GM18502 (cell line): ENCODE measurements at regions not wholly inside any gene's neighbourhood (a gene's known extent, or its start where the extent isn't known, plus 50 kb on each side); places are given as distances from the start of the nearest gene placed in this dataset.

Experiments used
- ATAC-seq: cut with Tn5 transposase; IDR thresholded peaks from one replicate; pipeline ENCODE4 v1.9.1; 2021; ENCODE audit warnings: mild to moderate bottlenecking; ENCODE audit not compliant: unreplicated experiment, poor library complexity

- no peak for ATAC-seq
Measured at GRCh38 chr4:60078984-60079383, 1121.1 kb upstream of the ADGRL3 start.

- no peak for ATAC-seq
Measured at GRCh38 chr4:60081839-60082238, 1118.3 kb upstream of the ADGRL3 start.

DNA sequence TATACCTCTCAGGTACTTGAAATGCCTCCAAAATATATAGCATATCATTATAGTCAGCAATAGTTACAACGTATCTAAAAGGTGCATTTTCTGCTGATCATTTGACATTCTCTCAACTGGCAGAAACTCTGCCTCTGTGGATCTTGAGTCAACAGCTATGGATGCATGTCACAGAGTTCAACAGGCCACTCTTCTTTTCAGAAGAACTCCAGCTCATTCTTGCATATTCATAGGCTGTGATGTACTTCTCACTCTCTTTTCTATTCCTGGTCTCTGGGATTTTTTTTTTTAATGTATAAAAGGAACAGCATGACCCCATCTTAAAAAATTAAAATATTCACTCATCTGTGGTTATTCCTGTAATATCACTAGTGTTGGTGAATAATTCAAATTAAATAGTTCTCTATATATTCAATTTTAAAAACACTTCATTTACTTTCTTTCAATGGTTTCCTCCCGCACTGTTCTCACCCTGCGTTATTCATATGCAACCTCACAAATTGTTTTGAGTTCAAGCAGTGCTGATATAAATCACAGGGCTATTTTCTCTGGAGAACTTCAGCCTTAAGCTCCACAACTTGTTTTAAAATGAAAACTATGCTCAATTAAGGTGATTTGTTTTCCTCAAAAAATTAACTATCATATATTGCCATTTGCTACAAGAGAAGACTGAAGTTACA is 1111.2 kb upstream of the ADGRL3 start:
- ATAC-seq: no peak

- no peak for ATAC-seq
Measured at GRCh38 chr4:60089546-60090273, 1110.4 kb upstream of the ADGRL3 start.

GRCh38 chr4:60096676-60097075 is 1103.5 kb upstream of the ADGRL3 start:
- no peak for ATAC-seq

- no peak for ATAC-seq
Measured at GRCh38 chr4:60116592-60116991, 1083.5 kb upstream of the ADGRL3 start.

DNA sequence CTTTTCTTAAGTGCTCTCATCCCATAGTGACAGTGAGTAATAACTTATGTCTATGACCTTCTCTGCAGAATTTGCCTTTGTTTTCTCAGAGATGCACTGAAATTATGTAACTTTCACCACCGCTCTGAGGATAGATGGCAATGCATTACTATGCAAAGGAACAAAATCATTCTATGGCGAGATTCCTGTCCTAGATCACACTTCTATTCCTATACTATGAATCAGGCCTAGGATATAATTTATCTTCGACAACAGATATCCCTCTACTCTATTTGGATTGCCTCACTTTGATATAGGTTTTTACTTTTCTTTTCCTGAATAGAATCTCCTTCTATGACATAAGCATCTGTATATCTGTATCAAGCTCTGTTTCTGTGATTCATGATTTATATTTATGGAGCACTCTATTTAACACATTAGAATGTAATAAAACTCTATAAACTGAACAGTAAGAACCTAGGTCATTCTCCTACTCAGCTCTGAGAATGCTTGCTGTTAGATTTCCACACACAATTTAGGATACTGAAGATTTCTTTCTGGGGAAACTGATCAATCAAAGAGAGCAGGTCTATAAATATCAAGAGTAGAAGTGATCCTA is 1082.3 kb upstream of the ADGRL3 start:
- ATAC-seq: no peak

- ATAC-seq: no peak
Measured at GRCh38 chr4:60122820-60123219, 1077.3 kb upstream of the ADGRL3 start.

DNA sequence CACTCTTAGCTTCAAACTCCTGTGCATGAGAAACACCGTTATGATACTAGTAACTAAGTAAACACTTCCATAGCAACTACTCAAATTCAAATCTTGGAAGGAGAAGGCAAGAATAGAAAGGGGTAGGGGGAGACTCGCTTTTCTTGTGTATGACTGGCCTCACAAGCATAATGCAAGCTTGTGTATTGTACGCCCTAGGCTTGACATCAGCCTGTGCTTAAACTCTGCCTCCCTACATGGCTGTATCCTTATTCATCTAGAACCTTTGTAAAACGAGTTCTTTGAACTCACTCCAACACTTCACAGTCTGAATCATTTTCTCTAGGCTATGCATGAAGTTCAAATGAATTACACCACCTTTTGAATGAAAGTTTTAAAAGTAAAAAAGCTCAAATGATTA is 1071.2 kb upstream of the ADGRL3 start:
- no peak for ATAC-seq

- ATAC-seq: no peak
Measured at GRCh38 chr4:60129740-60130139, 1070.4 kb upstream of the ADGRL3 start.

- ATAC-seq: no peak
Measured at GRCh38 chr4:60133375-60133774, 1066.8 kb upstream of the ADGRL3 start.

GRCh38 chr4:60134099-60134498 is 1066.0 kb upstream of the ADGRL3 start:
- no peak for ATAC-seq

- ATAC-seq: no peak
Measured at GRCh38 chr4:60155088-60155487, 1045.0 kb upstream of the ADGRL3 start.

- ATAC-seq: no peak
Measured at GRCh38 chr4:60173103-60173502, 1027.0 kb upstream of the ADGRL3 start.

GRCh38 chr4:60173718-60174117 is 1026.4 kb upstream of the ADGRL3 start:
- no peak for ATAC-seq

DNA sequence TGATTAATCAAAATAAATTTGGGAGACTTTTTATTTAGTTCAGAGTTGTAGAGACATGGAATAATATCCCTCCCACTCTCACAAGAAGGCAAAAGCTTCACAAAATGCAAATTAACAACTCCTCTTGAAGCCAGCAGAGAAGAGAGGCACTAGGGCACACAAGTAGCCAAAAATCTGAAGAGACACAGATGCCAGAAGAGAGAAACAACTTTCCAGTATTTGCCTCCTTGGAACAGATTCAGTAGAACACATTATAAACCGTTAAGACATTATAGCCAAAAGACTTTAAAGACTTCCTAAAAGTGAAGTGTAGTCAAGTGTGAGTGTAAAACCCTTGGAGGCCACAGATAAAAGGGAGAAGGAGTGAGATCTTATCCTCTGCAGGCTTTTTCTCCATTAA is 1024.9 kb upstream of the ADGRL3 start:
- ATAC-seq: no peak

DNA sequence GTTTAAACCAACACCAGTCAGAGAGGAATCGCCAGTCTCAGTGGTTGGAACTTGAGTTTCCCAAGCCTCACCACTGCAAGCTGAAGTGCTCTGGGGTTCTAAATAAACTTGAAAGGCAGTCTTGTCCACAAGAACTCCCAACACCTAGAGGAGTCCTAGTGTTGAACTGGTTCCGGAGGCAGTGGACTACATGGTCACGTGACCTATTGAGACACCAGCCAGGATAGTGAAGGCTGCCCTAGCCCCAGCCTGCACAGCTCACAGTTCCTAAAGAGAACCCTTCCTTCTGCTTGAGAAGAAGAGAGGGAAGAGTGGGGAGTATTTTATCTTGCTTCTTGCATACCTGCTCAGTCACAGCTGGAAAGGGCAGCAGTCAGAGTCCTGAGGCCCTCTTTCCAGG is 1012.7 kb upstream of the ADGRL3 start:
- no peak for ATAC-seq

DNA sequence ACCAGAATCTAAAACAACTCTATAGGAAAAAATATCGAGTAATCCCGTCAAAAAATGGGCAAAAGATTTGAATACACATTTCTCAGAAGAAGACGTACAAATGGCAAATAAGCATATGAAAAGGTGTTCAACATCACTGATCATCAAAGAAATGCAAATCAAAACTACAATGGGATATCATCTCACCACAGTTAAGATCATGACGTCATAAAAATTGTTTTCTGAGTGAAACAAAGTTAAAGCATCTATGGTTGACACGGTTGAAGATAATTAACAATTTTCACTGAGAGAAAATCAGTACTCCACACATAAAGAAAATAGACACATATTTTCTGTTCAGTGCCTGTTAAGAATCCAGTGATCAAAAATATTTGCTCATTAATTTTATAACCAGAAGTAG is 1010.8 kb upstream of the ADGRL3 start:
- ATAC-seq: no peak

GRCh38 chr4:60194214-60194613 is 1005.9 kb upstream of the ADGRL3 start:
- ATAC-seq: no peak

- no peak for ATAC-seq
Measured at GRCh38 chr4:60195256-60195655, 1004.9 kb upstream of the ADGRL3 start.

GRCh38 chr4:60201052-60201673 is 999.0 kb upstream of the ADGRL3 start:
- peak; percentile 92 for ATAC-seq
